ENCODE measurements at regions not wholly inside any gene's neighbourhood (a gene's known extent, or its start where the extent isn't known, plus 50 kb on each side); places are given as distances from the start of the nearest gene placed in this dataset.

- DNase-seq, result no peak
- intact Hi-C loops (cut with DNase I, micrococcal nuclease), result no loop called here
- no peak for ATAC-seq
Measured at GRCh38 chr4:31114816-31115215, 394.6 kb downstream of the PCDH7 start.

GRCh38 chr4:31124008-31124585, 403.9 kb downstream of the PCDH7 start:
- ATAC-seq (no peak), DNase-seq (no peak)
- intact Hi-C loops (cut with DNase I, micrococcal nuclease), result no loop called here

GRCh38 chr4:31125061-31125460, 404.9 kb downstream of the PCDH7 start:
- intact Hi-C loops (cut with DNase I, micrococcal nuclease), result no loop called here
- ATAC-seq (no peak), DNase-seq (no peak)

GRCh38 chr4:31125496-31125895, 405.3 kb downstream of the PCDH7 start:
- intact Hi-C loops (cut with DNase I, micrococcal nuclease), result no loop called here
- DNase-seq (no peak), ATAC-seq (no peak)

GRCh38 chr4:31126881-31127398, 406.8 kb downstream of the PCDH7 start:
- intact Hi-C loops (cut with DNase I, micrococcal nuclease), result no loop called here
- no peak for ATAC-seq
- DNase-seq, result no peak

GRCh38 chr4:31130930-31131329, 410.8 kb downstream of the PCDH7 start:
- no peak for ATAC-seq
- no peak for DNase-seq
- intact Hi-C loops (cut with DNase I, micrococcal nuclease), result no loop called here

GRCh38 chr4:31134720-31135119, 414.6 kb downstream of the PCDH7 start:
- no peak for DNase-seq

GRCh38 chr4:31139767-31140166, 419.6 kb downstream of the PCDH7 start:
- intact Hi-C loops (cut with DNase I, micrococcal nuclease), result no loop called here
- no peak for ATAC-seq
- DNase-seq, result no peak

More at GRCh38 chr4:31134720-31135119, 414.6 kb downstream of the PCDH7 start:
- intact Hi-C loops (cut with DNase I, micrococcal nuclease), result no loop called here
- no peak for ATAC-seq

- ATAC-seq (peak; percentile 83), DNase-seq (no peak)
- intact Hi-C loops (cut with DNase I, micrococcal nuclease), result no loop called here
Measured at GRCh38 chr4:31141095-31141831, 421.1 kb downstream of the PCDH7 start.

GRCh38 chr4:31141832-31142142, 421.6 kb downstream of the PCDH7 start:
- no peak for ATAC-seq
- intact Hi-C loops (cut with DNase I, micrococcal nuclease), result no loop called here
- no peak for DNase-seq

GRCh38 chr4:31146366-31146765, 426.2 kb downstream of the PCDH7 start:
- intact Hi-C loops (cut with DNase I, micrococcal nuclease), result no loop called here
- ATAC-seq (peak; percentile 76), DNase-seq (no peak)

- ATAC-seq, result no peak
- no peak for DNase-seq
- intact Hi-C loops (cut with DNase I, micrococcal nuclease), result no loop called here
Measured at GRCh38 chr4:31148990-31149389, 428.8 kb downstream of the PCDH7 start.

GRCh38 chr4:31156221-31156620, 436.1 kb downstream of the PCDH7 start:
- intact Hi-C loops (cut with DNase I, micrococcal nuclease), result no loop called here
- DNase-seq (no peak), ATAC-seq (no peak)

- DNase-seq, result no peak
- intact Hi-C loops (cut with DNase I, micrococcal nuclease), result no loop called here
- ATAC-seq, result no peak
Measured at GRCh38 chr4:31160146-31160545, 440.0 kb downstream of the PCDH7 start.

GRCh38 chr4:31169846-31170245, 449.7 kb downstream of the PCDH7 start:
- ATAC-seq (no peak), DNase-seq (no peak)
- intact Hi-C loops (cut with DNase I, micrococcal nuclease), result no loop called here

GRCh38 chr4:31171362-31171761, 451.2 kb downstream of the PCDH7 start:
- ATAC-seq (no peak), DNase-seq (no peak)
- intact Hi-C loops (cut with DNase I, micrococcal nuclease), result no loop called here

GRCh38 chr4:31175242-31175910, 455.2 kb downstream of the PCDH7 start:
- no peak for DNase-seq
- intact Hi-C loops (cut with DNase I, micrococcal nuclease), result no loop called here
- ATAC-seq, result no peak

GRCh38 chr4:31183256-31183655, 463.1 kb downstream of the PCDH7 start:
- no peak for ATAC-seq
- intact Hi-C loops (cut with DNase I, micrococcal nuclease), result no loop called here
- DNase-seq, result no peak

- ATAC-seq (no peak), DNase-seq (no peak)
- intact Hi-C loops (cut with DNase I, micrococcal nuclease), result no loop called here
Measured at GRCh38 chr4:31185014-31185585, 464.9 kb downstream of the PCDH7 start.

GRCh38 chr4:31187979-31188378, 467.8 kb downstream of the PCDH7 start:
- ATAC-seq, result peak; percentile 61
- intact Hi-C loops (cut with DNase I, micrococcal nuclease), result no loop called here
- no peak for DNase-seq
